OCI-LY1 (cell line): ENCODE measurements at regions not wholly inside any gene's neighbourhood (a gene's known extent, or its start where the extent isn't known, plus 50 kb on each side); places are given as distances from the start of the nearest gene placed in this dataset.

ENCODE experiments used
- EZH2 ChIP-seq: fragments of 200-600 bp; sonication (generic), shearing (Covaris generic); IDR thresholded peaks from 2 replicates; pipeline ENCODE4 v1.8.0; 2017; ENCODE audit warnings: borderline replicate concordance, mixed run types, mild to moderate bottlenecking, antibody characterized with exemption, low read length, moderate library complexity, mixed read lengths
- TF ChIP-seq, protein P1 (sequence below): fragments of 200-600 bp; sonication (generic), shearing (Covaris generic); IDR thresholded peaks from 2 replicates; pipeline ENCODE4 v1.5.1; 2017; ENCODE audit warnings: mild to moderate bottlenecking, antibody characterized with exemption, low read length, moderate library complexity, mixed read lengths

DNA sequence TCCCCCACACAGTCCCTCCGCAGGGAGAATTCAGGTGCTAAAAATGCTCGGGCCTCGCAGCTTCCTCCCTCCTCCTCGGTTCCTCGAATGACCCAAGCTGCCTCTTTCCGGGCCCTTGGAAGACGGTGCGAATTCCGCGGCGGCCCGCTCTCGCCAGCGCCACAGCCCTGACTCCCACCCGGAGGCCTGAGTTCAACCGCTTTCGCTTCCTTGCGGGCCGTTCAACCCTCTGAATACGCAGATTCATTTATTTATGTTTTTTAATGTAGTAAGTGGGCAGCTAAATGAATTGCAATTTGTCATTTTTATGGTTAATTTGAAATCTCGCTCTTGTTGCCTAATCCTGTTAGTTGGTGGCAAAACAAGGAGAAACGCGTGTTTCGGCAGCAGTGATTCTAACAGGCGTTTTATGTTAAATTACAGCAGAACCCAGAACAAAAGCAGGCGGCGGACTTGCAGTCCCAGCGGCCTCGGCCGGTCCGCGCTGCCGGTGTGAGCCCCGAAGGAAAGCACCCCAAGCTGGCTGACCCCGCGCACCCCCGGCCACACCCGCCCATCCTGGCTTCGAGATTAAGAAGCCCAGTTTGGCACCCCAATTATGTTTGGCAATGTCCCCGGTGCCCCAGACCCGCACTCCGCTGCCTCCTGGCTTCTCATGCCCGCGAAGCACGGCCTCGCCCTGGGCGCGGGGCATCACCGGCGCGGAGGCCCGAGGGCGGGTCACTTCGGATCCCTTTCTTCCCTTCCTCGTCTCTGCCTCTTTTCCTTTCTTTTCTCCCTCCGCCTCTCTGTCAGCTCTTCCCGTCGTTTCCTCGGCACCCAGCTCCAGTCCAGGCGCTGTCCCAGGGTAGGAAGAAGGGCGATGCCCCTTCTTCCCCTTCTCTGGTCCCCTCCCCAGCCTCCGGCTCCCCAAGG is 75.9 kb downstream of the INSIG1 start:
- TF ChIP-seq, protein P1, sequence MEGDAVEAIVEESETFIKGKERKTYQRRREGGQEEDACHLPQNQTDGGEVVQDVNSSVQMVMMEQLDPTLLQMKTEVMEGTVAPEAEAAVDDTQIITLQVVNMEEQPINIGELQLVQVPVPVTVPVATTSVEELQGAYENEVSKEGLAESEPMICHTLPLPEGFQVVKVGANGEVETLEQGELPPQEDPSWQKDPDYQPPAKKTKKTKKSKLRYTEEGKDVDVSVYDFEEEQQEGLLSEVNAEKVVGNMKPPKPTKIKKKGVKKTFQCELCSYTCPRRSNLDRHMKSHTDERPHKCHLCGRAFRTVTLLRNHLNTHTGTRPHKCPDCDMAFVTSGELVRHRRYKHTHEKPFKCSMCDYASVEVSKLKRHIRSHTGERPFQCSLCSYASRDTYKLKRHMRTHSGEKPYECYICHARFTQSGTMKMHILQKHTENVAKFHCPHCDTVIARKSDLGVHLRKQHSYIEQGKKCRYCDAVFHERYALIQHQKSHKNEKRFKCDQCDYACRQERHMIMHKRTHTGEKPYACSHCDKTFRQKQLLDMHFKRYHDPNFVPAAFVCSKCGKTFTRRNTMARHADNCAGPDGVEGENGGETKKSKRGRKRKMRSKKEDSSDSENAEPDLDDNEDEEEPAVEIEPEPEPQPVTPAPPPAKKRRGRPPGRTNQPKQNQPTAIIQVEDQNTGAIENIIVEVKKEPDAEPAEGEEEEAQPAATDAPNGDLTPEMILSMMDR, result no peak
- no peak for TF ChIP-seq EZH2
